Suprapubic skin (tissue), 4 donors: ENCODE measurements at regions not wholly inside any gene's neighbourhood (a gene's known extent, or its start where the extent isn't known, plus 50 kb on each side); places are given as distances from the start of the nearest gene placed in this dataset.
"Not testable (repeated sequence)": the region's sequence is repeated elsewhere in the genome, so short reads cannot be mapped to it uniquely, and the experiment has no call there.

ENCODE experiments used
- DNase-seq, 2 donors: peaks; one replicate each; pipeline ENCODE4 v3.0.0-alpha.2; 2019; ENCODE audit warnings: low spot score in 2 of 2
- H3K27ac ChIP-seq: fragments of 200-600 bp; sonication (generic); one replicate; pipeline ENCODE4 v1.5.1; 2019
- H3K27me3 ChIP-seq: fragments of 200-600 bp; sonication (generic); one replicate; pipeline ENCODE4 v1.5.1; 2019
- H3K36me3 ChIP-seq: fragments of 200-600 bp; sonication (generic); one replicate; pipeline ENCODE4 v1.5.1; 2019
- H3K4me1 ChIP-seq: fragments of 200-600 bp; sonication (generic); one replicate; pipeline ENCODE4 v1.5.1; 2019
- H3K4me3 ChIP-seq: fragments of 200-600 bp; sonication (generic); one replicate; pipeline ENCODE4 v1.5.1; 2019; ENCODE audit warnings: mild to moderate bottlenecking
- H3K9me3 ChIP-seq: fragments of 200-600 bp; sonication (generic); one replicate; pipeline ENCODE4 v1.5.1; 2019
- EP300 ChIP-seq: sonication (generic); formaldehyde crosslinking; IDR thresholded peaks from one replicate; pipeline ENCODE4 v1.6.1; 2017; ENCODE audit warnings: antibody characterized with exemption
- POLR2A ChIP-seq, 2 donors: fragments of 450-650 bp; IDR thresholded peaks; one replicate each; pipeline ENCODE4 v1.6.1; 2017; ENCODE audit warnings: antibody characterized with exemption in 2 of 2, mild to moderate bottlenecking in 2 of 2, moderate library complexity in 2 of 2
- POLR2AphosphoS5 ChIP-seq, 3 donors: sonication (generic); formaldehyde crosslinking; IDR thresholded peaks; one replicate each; pipeline ENCODE4 v1.6.1; 2017; ENCODE audit warnings: antibody characterized with exemption in 3 of 3
- WGBS: methylation state at CpG from one replicate; pipeline ENCODE4 v1.1.5; 2018; 5-methylcytosine and 5-hydroxymethylcytosine counted together
- TF ChIP-seq, protein P1 (sequence below), 2 donors: fragments of 200-600 bp in 1 of 2; fragments of 450-650 bp in 1 of 2; sonication (generic) in 1 of 2; IDR thresholded peaks; one replicate each; pipeline ENCODE4 v1.5.1; 2016 to 2019; ENCODE audit warnings: antibody characterized with exemption in 2 of 2, mild to moderate bottlenecking in 1 of 2, moderate library complexity in 1 of 2

DNA sequence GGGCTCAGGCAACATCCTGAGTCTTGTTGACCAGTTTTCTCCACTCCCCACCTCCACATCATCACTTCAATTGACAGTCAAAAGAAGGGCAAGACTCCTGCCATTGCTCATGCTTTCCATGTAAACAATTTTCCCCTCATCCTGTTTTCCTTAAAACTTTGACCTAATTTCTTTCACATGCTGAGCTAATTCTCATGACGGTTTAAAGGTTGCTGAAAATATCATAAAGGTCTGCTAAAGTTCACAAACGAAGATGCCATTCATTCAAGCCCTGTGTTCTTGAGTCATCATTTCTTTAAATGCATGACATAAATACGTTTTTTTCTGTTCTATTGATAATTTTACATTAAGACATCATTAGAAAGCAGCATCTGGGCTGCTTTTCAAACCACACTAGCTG, 353.9 kb downstream of the NKX6-1 start:
- Histone ChIP-seq H3K27ac (no peak overlapping the region), H3K9me3 (no peaks in the 10 kb centered on the region), H3K27me3 (no peaks in the 10 kb centered on the region), H3K4me1 (no peaks in the 10 kb centered on the region), H3K4me3 (no peak overlapping the region), H3K36me3 (no peaks in the 10 kb centered on the region)
- WGBS, result 59% methylated on average over 3 of the region's 3 CpGs
- DNase-seq, result no peak
- TF ChIP-seq POLR2AphosphoS5 (IDR thresholded peaks at IDR 0.05) (no peak), POLR2A (IDR thresholded peaks at IDR 0.05) (no peak), EP300 (no peak)
- TF ChIP-seq, protein P1, sequence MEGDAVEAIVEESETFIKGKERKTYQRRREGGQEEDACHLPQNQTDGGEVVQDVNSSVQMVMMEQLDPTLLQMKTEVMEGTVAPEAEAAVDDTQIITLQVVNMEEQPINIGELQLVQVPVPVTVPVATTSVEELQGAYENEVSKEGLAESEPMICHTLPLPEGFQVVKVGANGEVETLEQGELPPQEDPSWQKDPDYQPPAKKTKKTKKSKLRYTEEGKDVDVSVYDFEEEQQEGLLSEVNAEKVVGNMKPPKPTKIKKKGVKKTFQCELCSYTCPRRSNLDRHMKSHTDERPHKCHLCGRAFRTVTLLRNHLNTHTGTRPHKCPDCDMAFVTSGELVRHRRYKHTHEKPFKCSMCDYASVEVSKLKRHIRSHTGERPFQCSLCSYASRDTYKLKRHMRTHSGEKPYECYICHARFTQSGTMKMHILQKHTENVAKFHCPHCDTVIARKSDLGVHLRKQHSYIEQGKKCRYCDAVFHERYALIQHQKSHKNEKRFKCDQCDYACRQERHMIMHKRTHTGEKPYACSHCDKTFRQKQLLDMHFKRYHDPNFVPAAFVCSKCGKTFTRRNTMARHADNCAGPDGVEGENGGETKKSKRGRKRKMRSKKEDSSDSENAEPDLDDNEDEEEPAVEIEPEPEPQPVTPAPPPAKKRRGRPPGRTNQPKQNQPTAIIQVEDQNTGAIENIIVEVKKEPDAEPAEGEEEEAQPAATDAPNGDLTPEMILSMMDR (IDR thresholded peaks at IDR 0.05), result no peak

DNA sequence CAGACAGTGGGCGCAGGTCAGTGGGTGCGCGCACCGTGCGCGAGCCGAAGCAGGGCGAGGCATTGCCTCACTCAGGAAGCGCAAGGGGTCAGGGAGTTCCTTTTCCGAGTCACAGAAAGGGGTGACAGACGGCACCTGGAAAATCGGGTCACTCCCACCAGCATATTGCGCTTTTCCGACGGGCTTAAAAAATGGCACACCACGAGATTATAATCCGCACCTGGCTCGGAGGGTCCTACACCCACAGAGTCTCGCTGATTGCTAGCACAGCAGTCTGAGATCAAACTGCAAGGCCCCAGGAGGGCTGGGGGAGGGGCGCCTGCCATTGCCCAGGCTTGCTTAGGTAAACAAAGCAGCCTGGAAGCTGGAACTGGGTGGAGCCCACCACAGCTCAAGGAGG, 372.2 kb downstream of the NKX6-1 start:
- not testable (repeated sequence) for H3K9me3 ChIP-seq, H3K27ac ChIP-seq, H3K27me3 ChIP-seq, DNase-seq, H3K36me3 ChIP-seq, H3K4me3 ChIP-seq, H3K4me1 ChIP-seq
- 84% methylated on average over 19 of the region's 20 CpGs for WGBS

DNA sequence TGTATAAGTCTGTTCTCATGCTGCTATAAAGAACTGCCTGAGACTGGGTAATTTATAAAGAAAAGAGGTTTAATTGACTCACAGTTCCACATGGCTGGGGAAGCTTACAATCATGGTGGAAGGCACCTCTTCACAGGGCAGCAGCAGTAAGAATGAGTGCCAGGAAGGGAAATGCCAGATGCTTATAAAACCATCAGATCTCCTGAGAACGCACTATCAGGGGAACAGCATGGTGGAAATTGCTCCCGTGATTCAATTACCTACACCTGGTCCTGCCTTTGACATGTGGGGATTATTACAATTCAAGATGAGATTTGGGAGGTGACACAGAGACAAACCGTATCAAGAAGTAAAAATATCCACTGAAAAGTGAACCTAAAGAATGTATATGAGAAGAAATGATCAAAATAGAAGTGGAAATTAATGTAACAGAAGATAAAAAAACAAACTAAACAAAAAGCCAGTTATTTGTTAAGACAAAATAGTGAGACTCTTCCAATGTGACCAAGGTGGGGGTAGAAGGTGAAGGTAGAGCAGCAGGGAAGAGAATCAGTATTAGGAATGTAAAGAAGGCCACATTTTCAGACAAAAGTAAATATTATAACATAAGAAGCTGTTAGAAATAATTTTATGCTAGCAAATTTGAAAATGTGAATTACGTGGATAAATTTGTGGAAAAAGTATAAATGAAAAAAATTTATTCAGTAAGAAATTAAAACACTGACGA, 372.9 kb downstream of the NKX6-1 start:
- TF ChIP-seq POLR2AphosphoS5 (IDR thresholded peaks at IDR 0.05), result no peak
- no peak for TF ChIP-seq POLR2A (IDR thresholded peaks at IDR 0.05)
- DNase-seq, result no peak
- Histone ChIP-seq H3K4me1 (no peaks in the 10 kb centered on the region), H3K9me3 (no peaks in the 10 kb centered on the region), H3K36me3 (no peaks in the 10 kb centered on the region), H3K27me3 (no peaks in the 10 kb centered on the region), H3K27ac (no peak overlapping the region), H3K4me3 (no peak overlapping the region)
- WGBS, result 75% methylated on average over 5 of the region's 5 CpGs

DNA sequence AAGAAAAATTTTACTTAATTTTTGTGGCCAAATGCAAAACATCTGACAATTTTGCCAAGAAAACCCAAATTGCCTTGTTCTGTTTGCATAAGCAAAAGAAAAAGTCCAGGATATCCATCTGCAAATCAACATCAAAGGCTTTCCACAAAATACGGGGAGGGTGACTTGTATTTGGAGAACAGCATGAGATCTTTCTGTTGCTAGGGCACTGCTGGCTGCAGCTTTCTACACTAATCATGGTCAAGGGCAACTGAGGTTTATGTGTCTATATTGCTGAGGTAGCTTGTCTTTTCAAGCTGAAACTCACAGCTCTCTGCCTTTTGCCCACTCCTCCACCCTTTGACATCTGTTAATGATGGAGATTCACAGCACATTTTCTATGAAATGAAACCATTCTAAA, 389.1 kb downstream of the NKX6-1 start:
- no peaks in the 10 kb centered on the region for H3K36me3 ChIP-seq
- H3K9me3 ChIP-seq, result peaks cover 5% of the 10 kb centered on the region
- no peak overlapping the region for H3K4me3 ChIP-seq
- H3K27ac ChIP-seq, result no peak overlapping the region
- DNase-seq, result no peak
- no peaks in the 10 kb centered on the region for H3K27me3 ChIP-seq
- TF ChIP-seq, protein P1 (IDR thresholded peaks at IDR 0.05), result no peak
- TF ChIP-seq POLR2A (IDR thresholded peaks at IDR 0.05) (no peak), EP300 (no peak), POLR2AphosphoS5 (IDR thresholded peaks at IDR 0.05) (no peak)
- WGBS, result 28% methylated on average over 1 of the region's 1 CpG
- H3K4me1 ChIP-seq, result no peaks in the 10 kb centered on the region

DNA sequence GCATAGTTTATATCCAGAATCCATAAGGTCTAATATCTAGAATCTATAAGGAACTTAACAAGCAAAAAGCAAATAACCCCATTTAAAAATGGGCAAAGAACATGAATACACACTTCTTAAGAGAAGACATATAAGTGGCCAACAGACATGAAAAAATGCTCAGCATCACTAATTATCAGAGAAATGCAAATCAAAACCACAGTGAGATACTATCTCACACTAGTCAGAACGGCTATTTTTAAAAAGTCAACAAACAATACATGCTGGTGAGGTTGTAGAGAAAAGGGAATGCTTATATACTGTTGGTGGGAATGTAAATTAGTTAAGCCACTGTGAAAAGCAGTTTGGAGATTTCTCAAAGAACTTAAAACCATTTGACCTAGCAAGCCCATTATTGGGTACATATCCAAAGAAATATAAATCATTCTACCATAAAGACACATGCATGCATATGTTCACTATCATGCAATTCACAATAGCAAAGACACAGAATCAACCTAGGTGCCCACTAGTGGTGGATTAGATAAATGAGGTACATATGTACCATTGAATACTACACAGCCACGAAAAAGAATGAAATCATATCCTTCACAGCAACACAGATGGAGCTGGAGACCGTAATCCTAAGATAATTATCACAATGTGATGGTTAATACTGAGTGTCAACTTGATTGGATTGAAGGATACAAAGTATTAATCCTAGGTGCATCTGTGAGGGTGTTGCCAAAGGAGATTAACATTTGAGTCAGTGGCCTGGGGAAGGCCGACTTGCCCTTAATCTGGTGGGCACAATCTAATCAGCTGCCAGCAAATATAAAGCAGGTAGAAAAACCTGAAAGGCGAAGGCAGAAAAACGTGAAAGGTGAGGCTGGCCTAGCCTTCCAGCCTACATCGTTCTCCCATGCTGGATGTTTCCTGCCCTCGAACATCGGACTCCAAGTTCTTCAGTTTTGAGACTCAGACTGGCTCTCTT, 397.2 kb downstream of the NKX6-1 start:
- H3K4me3 ChIP-seq, H3K4me1 ChIP-seq, H3K36me3 ChIP-seq, H3K27me3 ChIP-seq, H3K27ac ChIP-seq, H3K9me3 ChIP-seq, DNase-seq: not testable (repeated sequence)
- 76% methylated on average over 9 of the region's 9 CpGs for WGBS

DNA sequence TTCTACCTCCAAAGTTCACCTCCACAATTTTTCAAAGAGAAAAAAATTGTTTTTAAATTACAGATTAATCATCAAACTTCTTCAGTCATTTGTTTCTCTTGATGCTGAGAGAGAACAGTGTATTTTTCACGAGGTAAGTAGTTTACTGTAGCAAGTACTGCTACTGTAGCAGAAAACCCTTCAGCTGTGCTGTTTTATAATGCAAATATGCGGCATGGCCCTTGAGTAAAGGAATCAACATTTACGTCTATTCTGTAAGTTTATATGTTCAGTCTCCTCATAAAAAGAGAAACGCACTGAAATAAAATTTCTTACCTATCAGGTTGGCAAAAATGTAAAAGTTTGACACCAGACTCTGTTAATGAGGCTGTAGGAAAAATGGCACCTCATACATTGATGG, 399.0 kb downstream of the NKX6-1 start:
- H3K9me3 ChIP-seq, result no peaks in the 10 kb centered on the region
- H3K27ac ChIP-seq, result no peak overlapping the region
- H3K36me3 ChIP-seq, result no peaks in the 10 kb centered on the region
- TF ChIP-seq EP300 (no peak), POLR2A (IDR thresholded peaks at IDR 0.05) (no peak), POLR2AphosphoS5 (IDR thresholded peaks at IDR 0.05) (no peak)
- TF ChIP-seq, protein P1 (IDR thresholded peaks at IDR 0.05), result no peak
- no peak overlapping the region for H3K4me3 ChIP-seq
- WGBS, result 77% methylated on average over 4 of the region's 4 CpGs
- no peaks in the 10 kb centered on the region for H3K4me1 ChIP-seq
- no peak for DNase-seq
- no peaks in the 10 kb centered on the region for H3K27me3 ChIP-seq
